ENCODE measurements at regions not wholly inside any gene's neighbourhood (a gene's known extent, or its start where the extent isn't known, plus 50 kb on each side); places are given as distances from the start of the nearest gene placed in this dataset.

DNA sequence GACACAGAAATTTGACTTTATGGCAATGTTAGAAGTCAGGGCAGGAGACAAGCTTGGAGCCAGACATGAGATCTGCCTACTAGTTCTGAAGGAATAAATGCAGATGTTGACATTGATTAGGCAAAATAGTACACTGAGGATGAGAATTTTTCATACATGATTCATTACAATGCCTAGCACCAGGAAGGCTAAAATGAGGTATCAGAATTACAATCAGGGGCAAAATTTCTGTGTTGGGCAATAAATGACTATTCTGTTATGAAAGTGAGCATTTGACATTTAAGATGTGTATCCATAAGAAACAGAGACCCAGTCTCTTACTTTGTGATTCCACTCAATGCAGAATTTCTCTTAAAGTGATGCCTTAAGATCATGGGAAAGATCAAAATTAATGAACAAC, 92.4 kb upstream of the CDH10 start:
- TF ChIP-seq NFRKB (IDR thresholded peaks at IDR 0.05) (no peak), SP1 (IDR thresholded peaks at IDR 0.05) (no peak), ELF4 (IDR thresholded peaks at IDR 0.05) (no peak), FOXM1 (IDR thresholded peaks at IDR 0.05; ENCODE audit: borderline replicate concordance) (no peak), TARDBP (IDR thresholded peaks at IDR 0.05) (no peak), LEF1 (IDR thresholded peaks at IDR 0.05; ENCODE audit: borderline replicate concordance) (no peak), FOXK2 (IDR thresholded peaks at IDR 0.05) (no peak)
